Testis (tissue), 2 donors: ENCODE measurements at regions not wholly inside any gene's neighbourhood (a gene's known extent, or its start where the extent isn't known, plus 50 kb on each side); places are given as distances from the start of the nearest gene placed in this dataset.

Source experiments
- CTCF ChIP-seq, 3 experiments: fragments of 450-650 bp in 2 of 3; fragments of 200-600 bp in 1 of 3; sonication (generic) in 1 of 3; IDR thresholded peaks; one replicate each; pipeline ENCODE4 v1.5.1; 2016 to 2019; ENCODE audit warnings: antibody characterized with exemption in 3 of 3, mild to moderate bottlenecking in 2 of 3, moderate library complexity in 1 of 3
- POLR2A ChIP-seq: fragments of 450-650 bp; IDR thresholded peaks from one replicate; pipeline ENCODE4 v1.6.1; 2017; ENCODE audit warnings: antibody characterized with exemption, mild to moderate bottlenecking, moderate library complexity

- no peak for TF ChIP-seq CTCF (IDR thresholded peaks at IDR 0.05)
- TF ChIP-seq POLR2A, result no peak
These were observed 710.9 kb downstream of the CCSER2 start for GRCh38 chr10:85039311-85039710.
